Gastroesophageal sphincter (tissue), 4 donors: ENCODE measurements at regions not wholly inside any gene's neighbourhood (a gene's known extent, or its start where the extent isn't known, plus 50 kb on each side); places are given as distances from the start of the nearest gene placed in this dataset.

ENCODE experiments used
- ATAC-seq: fragments of 150-250 bp; one replicate; pipeline ENCODE4 v1.9.1; 2016; ENCODE audit warnings: mild to moderate bottlenecking, moderate library complexity
- H3K27ac ChIP-seq, 4 donors: fragments of 200-600 bp; sonication (generic) in 3 of 4; 1 replicate in 3 of 4; 2 replicates in 1 of 4; pipeline ENCODE4 v1.5.1; 2016 to 2019
- H3K27me3 ChIP-seq: fragments of 200-600 bp; sonication (generic); one replicate; pipeline ENCODE4 v1.5.1; 2019
- H3K36me3 ChIP-seq, 2 donors: fragments of 200-600 bp; sonication (generic); one replicate each; pipeline ENCODE4 v1.5.1; 2019; ENCODE audit warnings: control low read depth in 1 of 2
- H3K4me1 ChIP-seq, 3 donors: fragments of 200-600 bp; sonication (generic); 1 replicate in 2 of 3; 2 replicates in 1 of 3; pipeline ENCODE4 v1.5.1; 2016 to 2019; ENCODE audit warnings: control low read depth in 2 of 3
- H3K4me3 ChIP-seq, 2 donors: fragments of 200-600 bp; sonication (generic); one replicate each; pipeline ENCODE4 v1.5.1; 2019; ENCODE audit warnings: mild to moderate bottlenecking in 1 of 2, moderate library complexity in 1 of 2
- H3K9me3 ChIP-seq, 3 donors: fragments of 200-600 bp; sonication (generic); one replicate each; pipeline ENCODE4 v1.5.1; 2017 to 2019; ENCODE audit warnings: control low read depth in 2 of 3
- CTCF ChIP-seq, 4 experiments: fragments of 200-600 bp in 2 of 4; fragments of 450-650 bp in 2 of 4; sonication (generic) in 1 of 4; IDR thresholded peaks; one replicate each; pipeline ENCODE4 v1.5.1; 2017 to 2019; ENCODE audit warnings: antibody characterized with exemption in 4 of 4, mild to moderate bottlenecking in 2 of 4, moderate library complexity in 2 of 4
- EP300 ChIP-seq: sonication (generic); formaldehyde crosslinking; IDR thresholded peaks from one replicate; pipeline ENCODE4 v1.6.1; 2017; ENCODE audit warnings: antibody characterized with exemption, mild to moderate bottlenecking
- POLR2A ChIP-seq, 2 donors: fragments of 450-650 bp; IDR thresholded peaks; one replicate each; pipeline ENCODE4 v1.6.1; 2017; ENCODE audit warnings: antibody characterized with exemption in 2 of 2, mild to moderate bottlenecking in 2 of 2, moderate library complexity in 1 of 2
- POLR2AphosphoS5 ChIP-seq: sonication (generic); formaldehyde crosslinking; IDR thresholded peaks from one replicate; pipeline ENCODE4 v1.6.1; 2017; ENCODE audit warnings: antibody characterized with exemption
- WGBS, 2 donors: methylation state at CpG; one replicate each; pipeline ENCODE4 v1.1.5; 2018; ENCODE audit warnings: low coverage in 1 of 2; 5-methylcytosine and 5-hydroxymethylcytosine counted together

GRCh38 chr12:40508421-40508820 is 183.8 kb upstream of the CNTN1 start:
- TF ChIP-seq EP300 (no peak), CTCF (IDR thresholded peaks at IDR 0.05) (no peak), POLR2A (IDR thresholded peaks at IDR 0.05) (no peak), POLR2AphosphoS5 (no peak)
- no peak overlapping the region for H3K27ac ChIP-seq
- H3K9me3 ChIP-seq = no peaks in the 10 kb centered on the region
- H3K4me1 ChIP-seq = no peaks in the 10 kb centered on the region
- H3K4me3 ChIP-seq = no peak overlapping the region
- H3K36me3 ChIP-seq = no peaks in the 10 kb centered on the region
- no peak for ATAC-seq
- H3K27me3 ChIP-seq = no peaks in the 10 kb centered on the region
- WGBS, 2 donors = 18 to 43% methylated on average over 1 of the region's 1 CpG

- WGBS, 2 donors = 67 to 80% methylated on average over 1 to 5 of the region's 5 CpGs
- ATAC-seq = no peak
- Histone ChIP-seq H3K36me3 (no peaks in the 10 kb centered on the region), H3K4me3 (no peak overlapping the region), H3K27me3 (no peaks in the 10 kb centered on the region), H3K4me1 (no peaks in the 10 kb centered on the region), H3K27ac (no peak overlapping the region), H3K9me3 (no peaks in the 10 kb centered on the region)
- no peak for TF ChIP-seq POLR2AphosphoS5
- no peak for TF ChIP-seq EP300
- no peak for TF ChIP-seq POLR2A (IDR thresholded peaks at IDR 0.05)
- no peak for TF ChIP-seq CTCF (IDR thresholded peaks at IDR 0.05)
Observed at GRCh38 chr12:40511341-40511740, 180.9 kb upstream of the CNTN1 start.

GRCh38 chr12:40515041-40515816 is 177.0 kb upstream of the CNTN1 start:
- Histone ChIP-seq H3K27me3 (no peaks in the 10 kb centered on the region), H3K36me3 (no peaks in the 10 kb centered on the region), H3K4me1 (no peaks in the 10 kb centered on the region), H3K9me3 (no peaks in the 10 kb centered on the region), H3K27ac (no peak overlapping the region), H3K4me3 (no peak overlapping the region)
- no peak for TF ChIP-seq CTCF (IDR thresholded peaks at IDR 0.05)
- TF ChIP-seq POLR2A (IDR thresholded peaks at IDR 0.05) = no peak
- no peak for TF ChIP-seq EP300
- no peak for TF ChIP-seq POLR2AphosphoS5
- WGBS, 2 donors = 44 to 69% methylated on average over 4 to 5 of the region's 5 CpGs
- no peak for ATAC-seq

- Histone ChIP-seq H3K36me3 (no peaks in the 10 kb centered on the region), H3K27me3 (no peaks in the 10 kb centered on the region), H3K9me3 (no peaks in the 10 kb centered on the region), H3K4me3 (no peak overlapping the region), H3K4me1 (no peaks in the 10 kb centered on the region), H3K27ac (no peak overlapping the region)
- TF ChIP-seq CTCF (IDR thresholded peaks at IDR 0.05) (no peak), POLR2AphosphoS5 (no peak), EP300 (no peak), POLR2A (IDR thresholded peaks at IDR 0.05) (no peak)
- ATAC-seq = no peak
- 93% methylated on average over 3 of the region's 3 CpGs for WGBS, 2 donors
Observed at GRCh38 chr12:40522837-40523236, 169.4 kb upstream of the CNTN1 start.

- no peak for TF ChIP-seq EP300
- no peak for TF ChIP-seq POLR2A (IDR thresholded peaks at IDR 0.05)
- TF ChIP-seq CTCF (IDR thresholded peaks at IDR 0.05) = no peak
- TF ChIP-seq POLR2AphosphoS5 = no peak
- WGBS, 2 donors = 87 to 100% methylated on average over 1 to 3 of the region's 3 CpGs
- ATAC-seq = no peak
- Histone ChIP-seq H3K9me3 (no peaks in the 10 kb centered on the region), H3K27me3 (no peaks in the 10 kb centered on the region), H3K27ac (no peak overlapping the region), H3K4me1 (no peaks in the 10 kb centered on the region), H3K4me3 (no peak overlapping the region), H3K36me3 (no peaks in the 10 kb centered on the region)
Observed at GRCh38 chr12:40525054-40525453, 167.2 kb upstream of the CNTN1 start.
